ENCODE measurements at regions not wholly inside any gene's neighbourhood (a gene's known extent, or its start where the extent isn't known, plus 50 kb on each side); places are given as distances from the start of the nearest gene placed in this dataset.

DNA sequence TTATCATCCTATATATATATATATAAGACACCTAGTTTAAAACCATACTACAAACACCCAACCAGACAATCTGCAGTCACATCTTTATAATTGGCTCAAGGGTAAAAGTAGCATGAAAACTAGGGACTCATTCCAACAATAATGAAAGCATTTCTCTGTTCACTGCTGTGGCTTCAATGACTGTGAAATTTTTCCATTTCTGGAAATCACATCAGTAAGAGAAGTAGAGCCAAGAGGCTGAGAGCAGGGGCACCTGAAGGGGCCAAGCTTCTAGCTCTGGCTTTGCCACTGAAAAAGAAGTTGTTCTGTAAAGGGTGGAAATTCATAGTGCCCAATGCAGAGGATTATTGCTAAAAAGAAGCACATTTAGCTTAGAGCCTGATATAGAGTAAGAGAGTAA is 158.6 kb upstream of the GLI3 start:
- Histone ChIP-seq H3K4me1 (no peaks in the 10 kb centered on the region), H3K9me3 (no peaks in the 10 kb centered on the region), H3K4me3 (no peak overlapping the region), H3K27me3 (no peaks in the 10 kb centered on the region), H3K36me3 (no peaks in the 10 kb centered on the region), H3K27ac (no peak overlapping the region)
- TF ChIP-seq, protein P1, sequence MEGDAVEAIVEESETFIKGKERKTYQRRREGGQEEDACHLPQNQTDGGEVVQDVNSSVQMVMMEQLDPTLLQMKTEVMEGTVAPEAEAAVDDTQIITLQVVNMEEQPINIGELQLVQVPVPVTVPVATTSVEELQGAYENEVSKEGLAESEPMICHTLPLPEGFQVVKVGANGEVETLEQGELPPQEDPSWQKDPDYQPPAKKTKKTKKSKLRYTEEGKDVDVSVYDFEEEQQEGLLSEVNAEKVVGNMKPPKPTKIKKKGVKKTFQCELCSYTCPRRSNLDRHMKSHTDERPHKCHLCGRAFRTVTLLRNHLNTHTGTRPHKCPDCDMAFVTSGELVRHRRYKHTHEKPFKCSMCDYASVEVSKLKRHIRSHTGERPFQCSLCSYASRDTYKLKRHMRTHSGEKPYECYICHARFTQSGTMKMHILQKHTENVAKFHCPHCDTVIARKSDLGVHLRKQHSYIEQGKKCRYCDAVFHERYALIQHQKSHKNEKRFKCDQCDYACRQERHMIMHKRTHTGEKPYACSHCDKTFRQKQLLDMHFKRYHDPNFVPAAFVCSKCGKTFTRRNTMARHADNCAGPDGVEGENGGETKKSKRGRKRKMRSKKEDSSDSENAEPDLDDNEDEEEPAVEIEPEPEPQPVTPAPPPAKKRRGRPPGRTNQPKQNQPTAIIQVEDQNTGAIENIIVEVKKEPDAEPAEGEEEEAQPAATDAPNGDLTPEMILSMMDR (IDR thresholded peaks at IDR 0.05) = no peak
- ATAC-seq = no peak
- intact Hi-C loops (cut with DNase I) = no loop called here
- no peak for DNase-seq

DNA sequence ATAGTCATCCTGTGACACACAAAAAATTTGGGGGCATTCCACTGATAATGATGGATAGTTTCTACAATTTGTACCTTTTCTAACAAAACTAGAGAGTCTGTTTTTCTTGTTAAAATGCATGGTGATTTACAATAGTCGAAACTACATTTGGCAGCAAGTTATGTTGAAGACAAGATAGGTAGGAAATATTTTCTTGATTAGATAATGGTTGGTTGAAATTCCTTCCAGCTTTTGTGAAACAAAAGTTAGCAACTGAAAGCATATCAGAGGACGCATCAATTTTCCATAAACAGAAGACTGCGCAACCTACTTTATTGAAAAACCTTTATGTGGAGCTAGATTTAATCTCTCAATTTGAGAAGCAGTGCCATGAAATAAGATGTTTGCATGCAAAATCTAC is 155.8 kb upstream of the GLI3 start:
- no peaks in the 10 kb centered on the region for H3K4me1 ChIP-seq
- no peak overlapping the region for H3K4me3 ChIP-seq
- no peaks in the 10 kb centered on the region for H3K9me3 ChIP-seq
- H3K27ac ChIP-seq = no peak overlapping the region
- intact Hi-C loops (cut with DNase I) = no loop called here
- TF ChIP-seq, protein P1 (IDR thresholded peaks at IDR 0.05) = no peak
- no peak for ATAC-seq
- no peak for DNase-seq
- no peaks in the 10 kb centered on the region for H3K36me3 ChIP-seq
- no peaks in the 10 kb centered on the region for H3K27me3 ChIP-seq

DNA sequence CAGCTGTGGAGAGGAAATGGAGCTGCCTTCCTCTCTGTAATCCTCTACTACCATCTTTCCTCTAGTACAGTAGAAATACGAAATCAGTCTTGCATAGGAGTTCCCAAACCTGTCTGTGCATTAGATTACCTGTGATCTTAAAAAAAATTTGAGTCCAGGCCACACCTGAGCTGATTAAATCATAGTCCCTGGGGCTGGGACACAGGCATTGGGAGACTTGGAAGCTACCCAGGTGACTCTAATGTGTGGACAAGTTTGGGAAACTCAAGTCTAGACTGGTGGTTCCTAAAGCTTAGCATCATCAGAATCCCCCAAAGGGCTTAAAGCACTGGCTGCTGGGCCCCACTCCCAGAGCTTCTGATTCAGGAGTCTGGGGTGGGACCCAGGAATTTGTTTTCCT is 152.7 kb upstream of the GLI3 start:
- H3K4me3 ChIP-seq = no peak overlapping the region
- intact Hi-C loops (cut with DNase I) = no loop called here
- ATAC-seq = no peak

DNA sequence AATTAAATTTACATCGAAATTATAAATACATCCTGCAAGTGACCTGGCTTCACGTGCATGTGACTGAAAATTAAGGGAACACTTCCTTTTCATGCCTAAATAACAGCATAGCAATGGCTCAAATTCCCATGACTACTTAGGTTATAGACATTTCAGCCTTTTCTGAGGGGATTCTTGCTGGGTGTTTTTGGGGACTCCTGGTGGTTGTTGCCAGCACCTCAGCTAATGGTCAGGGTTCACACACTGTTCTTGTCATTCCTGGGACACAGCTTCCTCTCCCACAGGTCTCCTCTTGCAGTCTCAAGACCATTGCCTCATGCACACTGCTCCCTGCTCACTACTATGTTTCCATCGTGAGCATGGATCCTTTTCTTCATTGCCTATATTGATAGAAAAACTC is 148.9 kb upstream of the GLI3 start:
- H3K36me3 ChIP-seq = no peaks in the 10 kb centered on the region
- no peak overlapping the region for H3K27ac ChIP-seq
- TF ChIP-seq, protein P1 (IDR thresholded peaks at IDR 0.05) = no peak
- no peaks in the 10 kb centered on the region for H3K27me3 ChIP-seq
- ATAC-seq (no peak), DNase-seq (no peak)
- no peaks in the 10 kb centered on the region for H3K9me3 ChIP-seq
- intact Hi-C loops (cut with DNase I) = no loop called here
- no peaks in the 10 kb centered on the region for H3K4me1 ChIP-seq
- H3K4me3 ChIP-seq = no peak overlapping the region

More for the DNA sequence above, 152.7 kb upstream of the GLI3 start:
- TF ChIP-seq, protein P1 (IDR thresholded peaks at IDR 0.05) = no peak
- no peak for DNase-seq
- no peaks in the 10 kb centered on the region for H3K27me3 ChIP-seq
- no peak overlapping the region for H3K27ac ChIP-seq
- H3K9me3 ChIP-seq = no peaks in the 10 kb centered on the region
- H3K36me3 ChIP-seq = no peaks in the 10 kb centered on the region
- H3K4me1 ChIP-seq = no peaks in the 10 kb centered on the region

DNA sequence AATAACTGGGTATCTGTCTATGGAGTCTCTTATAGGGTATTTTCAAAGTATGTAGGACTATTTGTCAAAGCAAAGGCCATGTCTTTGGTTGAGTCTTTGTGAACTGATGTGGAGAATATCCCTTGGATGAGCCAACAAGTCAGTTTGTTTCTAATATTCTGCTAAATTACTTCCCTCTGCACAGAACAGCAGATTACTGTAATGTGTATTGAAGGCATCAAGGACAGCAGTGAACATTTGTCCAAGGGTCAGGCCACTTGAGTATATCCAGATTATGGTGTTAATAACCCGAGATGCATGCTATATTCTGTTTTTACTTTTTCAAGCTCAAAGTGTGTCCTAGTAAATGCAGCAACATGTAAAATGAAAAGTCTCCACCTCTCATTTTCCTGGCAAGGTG is 144.2 kb upstream of the GLI3 start:
- H3K4me1 ChIP-seq = no peaks in the 10 kb centered on the region
- H3K9me3 ChIP-seq = no peaks in the 10 kb centered on the region
- intact Hi-C loops (cut with DNase I) = no loop called here
- ATAC-seq = no peak
- H3K27ac ChIP-seq = no peak overlapping the region
- TF ChIP-seq, protein P1 (IDR thresholded peaks at IDR 0.05) = no peak
- DNase-seq = no peak
- no peaks in the 10 kb centered on the region for H3K27me3 ChIP-seq
- no peaks in the 10 kb centered on the region for H3K36me3 ChIP-seq
- no peak overlapping the region for H3K4me3 ChIP-seq
